Mesenteric fat pad (tissue), 1 donor: ENCODE measurements at regions not wholly inside any gene's neighbourhood (a gene's known extent, or its start where the extent isn't known, plus 50 kb on each side); places are given as distances from the start of the nearest gene placed in this dataset.

Experiments
- DNase-seq: peaks from one replicate; pipeline ENCODE4 v3.0.0-alpha.2; 2020; ENCODE audit warnings: low spot score
- donor health status: DM: yes; HTN: yes; CAD: no.

GRCh38 chr15:31456354-31457060 lies 129.9 kb downstream of the KLF13 start:
- DNase-seq = no peak

DNA sequence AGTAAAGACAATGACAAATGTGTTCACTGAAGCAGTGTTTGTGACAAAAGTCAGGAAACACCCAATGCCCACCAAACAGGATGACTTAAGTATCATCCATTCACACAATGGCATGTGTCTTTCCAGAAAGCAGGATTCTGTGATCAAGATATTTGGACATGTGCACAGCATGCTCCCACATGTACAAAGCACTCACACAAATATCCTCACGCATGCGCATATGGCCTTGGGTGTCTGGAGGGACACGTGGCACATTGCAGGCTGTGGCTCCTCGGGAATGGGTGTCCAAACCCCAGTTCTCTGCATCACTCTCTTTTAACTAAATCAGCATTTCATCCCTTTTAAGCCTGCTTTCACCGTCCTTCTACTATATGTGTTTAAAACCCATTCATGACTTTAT lies 130.5 kb downstream of the KLF13 start:
- no peak for DNase-seq

DNA sequence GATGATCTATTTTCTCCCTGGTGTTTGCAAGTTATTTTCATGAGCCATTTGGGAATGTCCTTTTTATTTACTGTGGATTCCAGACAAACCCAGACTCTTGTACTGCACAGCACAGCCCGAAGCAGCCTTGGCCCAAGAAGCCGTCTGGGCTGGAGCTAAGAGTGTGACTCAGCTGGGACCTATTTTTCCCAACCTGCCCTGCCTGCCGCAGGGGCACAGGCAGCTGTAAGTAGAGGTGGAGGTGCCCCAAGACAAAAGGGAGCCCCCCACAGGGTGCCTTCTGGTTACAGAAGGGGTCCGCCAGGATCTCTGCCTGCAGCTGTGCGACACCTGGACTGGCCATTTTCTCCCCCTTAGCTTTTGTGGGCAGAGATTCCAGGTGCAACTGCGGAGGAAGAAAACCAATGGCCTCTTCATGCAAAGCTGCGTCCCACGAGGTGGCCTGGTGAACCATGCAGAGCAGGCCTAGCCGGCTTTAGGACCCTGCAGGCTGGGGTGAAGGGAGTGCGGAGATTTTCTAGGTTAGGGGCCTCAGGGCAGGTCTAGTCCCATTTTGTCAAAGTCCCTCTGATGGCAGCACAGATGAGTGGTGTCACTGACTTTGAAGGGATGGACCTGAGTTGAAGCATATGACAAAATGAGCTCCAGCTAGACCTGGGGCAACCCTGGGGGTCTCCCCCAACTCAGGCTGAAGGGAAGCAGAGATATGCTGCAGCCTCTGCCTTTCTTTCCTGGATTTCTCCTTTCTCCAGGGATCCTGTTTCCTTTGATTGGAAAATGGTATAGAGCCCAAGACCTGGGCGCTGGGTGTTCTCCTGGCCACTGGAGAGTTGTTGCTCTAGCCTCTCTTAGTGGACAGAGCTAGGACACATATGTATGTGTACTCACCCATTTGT lies 131.2 kb downstream of the KLF13 start:
- no peak for DNase-seq

GRCh38 chr15:31458596-31459399 lies 132.2 kb downstream of the KLF13 start:
- DNase-seq = no peak

DNA sequence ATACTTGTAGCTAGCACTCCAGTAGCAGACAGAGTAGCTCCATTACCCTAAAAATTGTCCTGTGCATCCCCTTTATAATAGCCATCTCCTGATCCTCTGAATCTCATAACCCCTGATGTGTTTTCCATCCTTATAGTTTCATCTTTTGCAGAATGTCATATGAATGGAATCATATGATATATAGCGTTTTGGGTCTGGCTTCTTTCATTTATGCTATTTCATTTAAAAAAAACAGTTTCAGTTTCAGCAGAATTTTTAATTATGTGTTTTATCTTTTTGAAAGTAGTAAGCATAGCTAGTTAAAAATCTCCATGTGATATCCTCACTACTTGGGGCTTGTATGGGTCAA lies 132.7 kb downstream of the KLF13 start:
- DNase-seq = no peak

GRCh38 chr15:31461375-31461774 lies 134.7 kb downstream of the KLF13 start:
- no peak for DNase-seq

GRCh38 chr15:31461911-31462480 lies 135.4 kb downstream of the KLF13 start:
- no peak for DNase-seq

- DNase-seq = no peak
Observed at GRCh38 chr15:31463521-31464102, 137.0 kb downstream of the KLF13 start.

DNA sequence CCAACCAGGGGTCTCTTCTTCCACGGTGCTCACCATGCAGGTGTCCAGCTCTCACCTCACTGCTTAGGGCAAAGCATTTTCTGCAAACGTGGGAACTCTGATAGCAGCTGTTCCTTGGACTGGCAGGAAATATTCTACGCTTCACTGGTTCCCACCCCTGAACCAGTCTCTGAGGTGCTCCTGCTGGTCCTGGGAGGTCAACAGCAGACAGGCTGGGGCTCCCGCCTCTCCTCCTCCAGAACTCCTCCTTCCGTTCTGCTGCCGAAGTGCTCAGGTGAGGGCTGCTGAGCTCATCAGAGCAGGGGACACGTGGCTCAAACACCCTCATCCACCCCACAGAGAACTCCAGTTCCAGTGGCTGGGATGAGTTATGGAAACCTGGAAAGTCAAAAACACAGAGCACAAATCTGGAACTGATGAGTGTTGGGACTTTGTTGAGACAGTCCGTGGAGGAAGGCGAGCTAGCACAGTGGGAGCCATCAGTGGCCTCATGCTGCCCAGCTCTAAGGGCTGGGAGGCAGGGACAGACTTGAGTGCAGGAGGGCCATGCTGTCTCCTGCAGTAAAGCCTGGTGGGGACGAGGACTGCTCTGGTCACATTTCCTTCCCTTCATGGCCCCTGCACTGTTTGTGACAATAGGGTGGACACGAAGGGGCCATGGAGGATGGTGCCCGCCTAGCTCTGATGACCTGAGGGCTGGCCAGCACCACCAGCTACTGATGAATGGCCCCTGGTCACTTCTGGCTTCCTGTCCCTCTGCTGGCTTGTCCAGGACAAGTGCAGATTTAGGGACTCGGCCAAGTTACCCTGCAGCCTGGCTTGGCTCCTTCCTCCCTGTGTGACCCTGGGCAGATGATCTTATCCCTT lies 137.8 kb downstream of the KLF13 start:
- DNase-seq = no peak

- DNase-seq = no peak
Observed at GRCh38 chr15:31465083-31465955, 138.7 kb downstream of the KLF13 start.

DNA sequence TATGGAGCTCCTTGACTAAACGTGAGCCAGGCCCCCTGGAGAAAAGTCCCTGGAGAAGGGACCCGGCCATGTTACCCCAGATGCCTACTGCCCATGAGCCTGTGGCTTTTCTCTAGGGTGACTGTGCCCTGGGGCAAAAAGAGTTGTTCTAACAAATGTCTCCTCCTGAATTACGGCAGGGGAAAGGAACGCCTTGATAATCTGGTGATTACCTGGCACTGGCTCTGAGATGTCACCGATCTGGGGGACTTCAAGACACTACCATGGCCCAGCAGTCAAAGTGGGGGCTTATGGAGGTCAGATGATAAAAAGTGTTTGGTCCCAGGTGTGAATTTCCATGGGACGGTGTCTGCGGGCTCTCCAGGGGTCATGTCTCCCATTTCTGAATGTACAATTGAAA lies 140.7 kb downstream of the KLF13 start:
- no peak for DNase-seq

- no peak for DNase-seq
Observed at GRCh38 chr15:31468911-31469785, 142.5 kb downstream of the KLF13 start.

- no peak for DNase-seq
Observed at GRCh38 chr15:31469786-31470525, 143.3 kb downstream of the KLF13 start.

GRCh38 chr15:31470756-31471155 lies 144.1 kb downstream of the KLF13 start:
- DNase-seq = no peak

DNA sequence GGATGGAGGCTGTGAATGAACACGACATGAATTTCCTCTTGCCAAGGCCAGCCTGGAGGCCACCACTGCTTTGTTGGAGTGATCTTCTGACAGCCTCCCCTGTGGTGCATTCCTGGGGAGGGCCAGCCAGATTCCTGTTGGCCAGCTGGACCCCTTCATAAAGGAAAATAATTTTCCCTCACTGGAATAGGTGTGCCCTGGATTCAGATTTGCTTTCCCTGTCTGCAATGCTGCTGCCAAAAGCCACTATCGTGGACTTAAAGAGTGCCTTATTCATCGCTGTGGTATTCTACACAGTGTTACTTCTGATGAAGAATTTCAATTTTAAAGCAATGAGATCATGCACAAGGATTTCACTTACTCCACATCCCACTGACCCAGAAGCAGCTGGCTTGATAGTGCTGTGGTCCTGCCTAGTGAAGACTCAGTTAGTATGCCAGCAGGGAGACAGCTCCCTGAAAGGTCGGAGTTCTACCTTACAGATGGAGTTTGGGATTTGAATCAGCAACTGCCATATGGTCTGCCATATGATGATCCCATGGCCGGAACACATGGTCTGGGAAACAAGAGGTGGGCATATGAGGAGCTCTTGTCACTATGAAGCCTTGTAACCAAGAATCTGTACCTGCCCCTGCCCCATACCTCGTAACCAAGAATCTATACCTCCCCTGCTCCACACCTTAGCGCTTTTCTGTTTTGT lies 145.2 kb downstream of the KLF13 start:
- no peak for DNase-seq

GRCh38 chr15:31472636-31473384 lies 146.2 kb downstream of the KLF13 start:
- no peak for DNase-seq
